ENCODE measurements at regions not wholly inside any gene's neighbourhood (a gene's known extent, or its start where the extent isn't known, plus 50 kb on each side); places are given as distances from the start of the nearest gene placed in this dataset.

- no peaks in the 10 kb centered on the region for H3K27me3 Mint-ChIP-seq (ENCODE audit: insufficient read depth)
- intact Hi-C loops (cut with micrococcal nuclease): no loop called here
- no peak for DNase-seq (ENCODE audit: low spot score)
- no peak overlapping the region for H3K4me3 Mint-ChIP-seq
- no peaks in the 10 kb centered on the region for H3K4me1 Mint-ChIP-seq (ENCODE audit: low read depth)
- H3K9me3 Mint-ChIP-seq: no peaks in the 10 kb centered on the region
- no peak overlapping the region for H3K27ac Mint-ChIP-seq
- no peaks in the 10 kb centered on the region for H3K36me3 Mint-ChIP-seq (ENCODE audit: low read depth)
Observed at GRCh38 chr2:107160640-107161239, 274.8 kb upstream of the ST6GAL2 start.

- no peaks in the 10 kb centered on the region for H3K36me3 Mint-ChIP-seq (ENCODE audit: low read depth)
- no peaks in the 10 kb centered on the region for H3K9me3 Mint-ChIP-seq
- H3K4me3 Mint-ChIP-seq: no peak overlapping the region
- no peaks in the 10 kb centered on the region for H3K4me1 Mint-ChIP-seq (ENCODE audit: low read depth)
- DNase-seq (ENCODE audit: low spot score): no peak
- intact Hi-C loops (cut with micrococcal nuclease): no loop called here
- H3K27ac Mint-ChIP-seq: no peak overlapping the region
- H3K27me3 Mint-ChIP-seq (ENCODE audit: insufficient read depth): no peaks in the 10 kb centered on the region
Observed at GRCh38 chr2:107168141-107168540, 282.2 kb upstream of the ST6GAL2 start.

- no peak overlapping the region for H3K4me3 Mint-ChIP-seq
- no peaks in the 10 kb centered on the region for H3K27me3 Mint-ChIP-seq (ENCODE audit: insufficient read depth)
- no peak overlapping the region for H3K27ac Mint-ChIP-seq
- H3K4me1 Mint-ChIP-seq (ENCODE audit: low read depth): no peaks in the 10 kb centered on the region
- no peak for DNase-seq (ENCODE audit: low spot score)
- intact Hi-C loops (cut with micrococcal nuclease): no loop called here
- no peaks in the 10 kb centered on the region for H3K9me3 Mint-ChIP-seq
- H3K36me3 Mint-ChIP-seq (ENCODE audit: low read depth): no peaks in the 10 kb centered on the region
Observed at GRCh38 chr2:107174171-107174570, 288.2 kb upstream of the ST6GAL2 start.

- no peaks in the 10 kb centered on the region for H3K9me3 Mint-ChIP-seq
- no peak for DNase-seq (ENCODE audit: low spot score)
- no peaks in the 10 kb centered on the region for H3K4me1 Mint-ChIP-seq (ENCODE audit: low read depth)
- intact Hi-C loops (cut with micrococcal nuclease): no loop called here
- H3K27ac Mint-ChIP-seq: no peak overlapping the region
- no peaks in the 10 kb centered on the region for H3K27me3 Mint-ChIP-seq (ENCODE audit: insufficient read depth)
- no peaks in the 10 kb centered on the region for H3K36me3 Mint-ChIP-seq (ENCODE audit: low read depth)
- no peak overlapping the region for H3K4me3 Mint-ChIP-seq
Observed at GRCh38 chr2:107182981-107183380, 297.0 kb upstream of the ST6GAL2 start.

- no peak overlapping the region for H3K4me3 Mint-ChIP-seq
- H3K27me3 Mint-ChIP-seq (ENCODE audit: insufficient read depth): no peaks in the 10 kb centered on the region
- no peak overlapping the region for H3K27ac Mint-ChIP-seq
- no peaks in the 10 kb centered on the region for H3K9me3 Mint-ChIP-seq
- intact Hi-C loops (cut with micrococcal nuclease): no loop called here
- H3K4me1 Mint-ChIP-seq (ENCODE audit: low read depth): no peaks in the 10 kb centered on the region
- H3K36me3 Mint-ChIP-seq (ENCODE audit: low read depth): no peaks in the 10 kb centered on the region
- no peak for DNase-seq (ENCODE audit: low spot score)
Observed at GRCh38 chr2:107187870-107188269, 301.9 kb upstream of the ST6GAL2 start.

- intact Hi-C loops (cut with micrococcal nuclease): no loop called here
- DNase-seq (ENCODE audit: low spot score): no peak
- no peaks in the 10 kb centered on the region for H3K27me3 Mint-ChIP-seq (ENCODE audit: insufficient read depth)
Observed at GRCh38 chr2:107195631-107196030, 309.7 kb upstream of the ST6GAL2 start.

GRCh38 chr2:107197594-107198294 is 311.8 kb upstream of the ST6GAL2 start:
- Mint-ChIP-seq H3K9me3 (peaks cover 6% of the 10 kb centered on the region), H3K27ac (no peak overlapping the region), H3K36me3 (ENCODE audit: low read depth) (no peaks in the 10 kb centered on the region), H3K4me1 (ENCODE audit: low read depth) (no peaks in the 10 kb centered on the region), H3K4me3 (no peak overlapping the region), H3K27me3 (ENCODE audit: insufficient read depth) (no peaks in the 10 kb centered on the region)
- DNase-seq (ENCODE audit: low spot score): no peak
- intact Hi-C loops (cut with micrococcal nuclease): no loop called here

More at GRCh38 chr2:107195631-107196030, 309.7 kb upstream of the ST6GAL2 start:
- Mint-ChIP-seq H3K9me3 (no peaks in the 10 kb centered on the region), H3K27ac (no peak overlapping the region), H3K4me1 (ENCODE audit: low read depth) (no peaks in the 10 kb centered on the region), H3K4me3 (no peak overlapping the region), H3K36me3 (ENCODE audit: low read depth) (no peaks in the 10 kb centered on the region)

GRCh38 chr2:107202962-107203591 is 317.1 kb upstream of the ST6GAL2 start:
- H3K36me3 Mint-ChIP-seq (ENCODE audit: low read depth): no peaks in the 10 kb centered on the region
- no peak overlapping the region for H3K27ac Mint-ChIP-seq
- no peak for DNase-seq (ENCODE audit: low spot score)
- H3K4me3 Mint-ChIP-seq: no peak overlapping the region
- intact Hi-C loops (cut with micrococcal nuclease): no loop called here
- peaks cover 6% of the 10 kb centered on the region for H3K9me3 Mint-ChIP-seq
- H3K4me1 Mint-ChIP-seq (ENCODE audit: low read depth): no peaks in the 10 kb centered on the region
- H3K27me3 Mint-ChIP-seq (ENCODE audit: insufficient read depth): no peaks in the 10 kb centered on the region

- no peak overlapping the region for H3K4me3 Mint-ChIP-seq
- H3K9me3 Mint-ChIP-seq: no peaks in the 10 kb centered on the region
- no peak overlapping the region for H3K27ac Mint-ChIP-seq
- H3K27me3 Mint-ChIP-seq (ENCODE audit: insufficient read depth): no peaks in the 10 kb centered on the region
- H3K4me1 Mint-ChIP-seq (ENCODE audit: low read depth): no peaks in the 10 kb centered on the region
- intact Hi-C loops (cut with micrococcal nuclease): no loop called here
- H3K36me3 Mint-ChIP-seq (ENCODE audit: low read depth): no peaks in the 10 kb centered on the region
- DNase-seq (ENCODE audit: low spot score): no peak
Observed at GRCh38 chr2:107215401-107216350, 329.7 kb upstream of the ST6GAL2 start.

- Mint-ChIP-seq H3K27me3 (ENCODE audit: insufficient read depth) (no peaks in the 10 kb centered on the region), H3K9me3 (no peaks in the 10 kb centered on the region), H3K4me1 (ENCODE audit: low read depth) (no peaks in the 10 kb centered on the region), H3K36me3 (ENCODE audit: low read depth) (no peaks in the 10 kb centered on the region), H3K27ac (no peak overlapping the region), H3K4me3 (no peak overlapping the region)
- DNase-seq (ENCODE audit: low spot score): no peak
- intact Hi-C loops (cut with micrococcal nuclease): no loop called here
Observed at GRCh38 chr2:107218208-107218607, 332.2 kb upstream of the ST6GAL2 start.

- no peaks in the 10 kb centered on the region for H3K9me3 Mint-ChIP-seq
- H3K27ac Mint-ChIP-seq: no peak overlapping the region
Observed at GRCh38 chr2:107222466-107222865, 336.5 kb upstream of the ST6GAL2 start.

GRCh38 chr2:107235491-107236254 is 349.7 kb upstream of the ST6GAL2 start:
- Mint-ChIP-seq H3K27ac (no peak overlapping the region), H3K9me3 (peaks cover 3% of the 10 kb centered on the region), H3K27me3 (ENCODE audit: insufficient read depth) (no peaks in the 10 kb centered on the region), H3K4me3 (no peak overlapping the region), H3K4me1 (ENCODE audit: low read depth) (no peaks in the 10 kb centered on the region), H3K36me3 (ENCODE audit: low read depth) (no peaks in the 10 kb centered on the region)
- intact Hi-C loops (cut with micrococcal nuclease): no loop called here
- DNase-seq (ENCODE audit: low spot score): no peak

More at GRCh38 chr2:107222466-107222865, 336.5 kb upstream of the ST6GAL2 start:
- Mint-ChIP-seq H3K4me3 (no peak overlapping the region), H3K4me1 (ENCODE audit: low read depth) (no peaks in the 10 kb centered on the region), H3K27me3 (ENCODE audit: insufficient read depth) (no peaks in the 10 kb centered on the region), H3K36me3 (ENCODE audit: low read depth) (no peaks in the 10 kb centered on the region)
- DNase-seq (ENCODE audit: low spot score): no peak
- intact Hi-C loops (cut with micrococcal nuclease): no loop called here

All from activated T-helper 1 cell treated with anti-CD3 and anti-CD28 coated beads, Interleukin-12 subunit alpha, Interleukin-12 subunit beta, Interleukin-2, Interleukin-4 antibody, amounts not matched to agents 30 ng/mL and 10 ng/mL and 1 ng/mL, durations not matched to agents 14 hours and 24 hours and 36 hours (primary cell).